ENCODE measurements at regions not wholly inside any gene's neighbourhood (a gene's known extent, or its start where the extent isn't known, plus 50 kb on each side); places are given as distances from the start of the nearest gene placed in this dataset.
A peak's percentile ranks its signal among the peaks of the same experiment; 100 is the strongest.

DNA sequence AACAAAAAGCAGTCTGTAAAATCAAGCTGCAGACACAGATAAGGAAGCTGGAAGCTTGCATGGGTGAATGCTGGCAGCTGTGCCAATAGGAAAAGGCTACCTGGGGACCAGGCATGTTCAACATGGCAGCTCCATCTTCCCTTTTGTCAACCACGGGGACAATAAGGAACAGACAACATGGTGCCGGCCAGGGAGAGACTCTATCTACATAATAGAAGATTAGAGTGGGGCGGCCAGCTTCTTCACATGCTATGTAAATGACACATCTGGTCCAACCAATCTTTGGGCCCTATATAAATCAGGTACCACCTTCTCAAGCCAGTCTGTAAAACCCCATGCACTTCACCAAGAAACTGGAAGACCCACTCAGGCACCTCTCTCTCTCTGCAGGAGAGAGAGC, 157.6 kb downstream of the SUDS3 start:
- H3K56ac ChIP-seq (replicated peaks; ENCODE audit: insufficient read length, low read depth, low read length), result no peak overlapping the region
- H3K14ac ChIP-seq (ENCODE audit: insufficient read length), result no peak overlapping the region
- H2BK20ac ChIP-seq (ENCODE audit: low read length), result 0 out of 2 replicates have a peak overlapping the region, but pooled peaks have one; percentile 2
- no peak overlapping the region for H2BK15ac ChIP-seq (ENCODE audit: low read length)
- WGBS, 2 experiments (ENCODE audit: extremely low coverage in 1 of 2, insufficient coverage in 1 of 2, insufficient read length in 1 of 2, insufficient replicate concordance in 2 of 2, low coverage in 1 of 2, low lambda C conversion rate in 2 of 2, missing lambda C conversion rate in 1 of 2), result 71% methylated on average over 3 of the region's 3 CpGs; no CpG with 5 or more reads in 1 of the 2 experiments
- no peaks in the 10 kb centered on the region for H3K79me2 ChIP-seq (ENCODE audit: control insufficient read depth in 1 of 2, insufficient read depth in 2 of 2, low read length in 2 of 2)
- H3K79me1 ChIP-seq (ENCODE audit: low read depth, low read length), result no peaks in the 10 kb centered on the region
- CTCF ChIA-PET (ENCODE audit: partially characterized antibody), result interaction anchor here (0.5 to 1.6 kb wide), 3 partner anchors 12 to 98 kb away, joined by 3 to 4 read pairs (median 3); no protein-coding TSS in a partner anchor
- H4K20me1 ChIP-seq (replicated peaks in 1 of 2; ENCODE audit: control insufficient read depth in 1 of 2, insufficient read depth in 2 of 2, low read length in 2 of 2), result no peaks in the 10 kb centered on the region
- no peak overlapping the region; the same call in 1 of the 2 replicates for H2BK12ac ChIP-seq (ENCODE audit: low read depth, low read length)
- peaks cover 6 to 19% (median 12%) of the 10 kb centered on the region in 4 experiments for H3K4me1 ChIP-seq (replicated peaks in 1 of 4; ENCODE audit: control insufficient read depth in 3 of 4, insufficient read depth in 4 of 4, low read length in 3 of 4)
- H3K18ac ChIP-seq (ENCODE audit: extremely low read depth, low read length), result no peak overlapping the region
- H2BK120ac ChIP-seq (replicated peaks; ENCODE audit: low read depth, low read length), result no peak overlapping the region
- TF ChIP-seq NRF1 (IDR thresholded peaks at IDR 0.05; ENCODE audit: low read depth, low read length) (no peak), TAF7 (optimal IDR thresholded peaks at IDR 0.05; ENCODE audit: borderline replicate concordance, low read depth, low read length) (no peak), YY1 (IDR thresholded peaks at IDR 0.05; ENCODE audit: low read depth, low read length) (peak; percentile 51; the same call in 1 of the 2 replicates), GABPA (IDR thresholded peaks at IDR 0.05; ENCODE audit: borderline replicate concordance, insufficient read depth, low read length) (no peak), CHD2 (IDR thresholded peaks at IDR 0.05; ENCODE audit: low read length) (no peak), EZH2 (IDR thresholded peaks at IDR 0.05; ENCODE audit: low read depth, low read length, severe bottlenecking) (no peak), RFX5 (IDR thresholded peaks at IDR 0.05; ENCODE audit: borderline replicate concordance, low read depth, low read length) (no peak), PHF8 (conservative IDR thresholded peaks at IDR 0.05; ENCODE audit: low read depth, low read length) (no peak)
- H2AK5ac ChIP-seq (ENCODE audit: low read depth, low read length), result no peak overlapping the region
- no peak overlapping the region for H3K4me2 ChIP-seq (ENCODE audit: insufficient read depth in 1 of 2, low read depth in 2 of 2, low read length in 2 of 2)
- H4K5ac ChIP-seq (ENCODE audit: insufficient read length, low read depth, low read length), result no peak overlapping the region
- H3K9ac ChIP-seq (replicated peaks in 1 of 4; ENCODE audit: extremely low read depth in 1 of 4, low read depth in 3 of 4, low read length in 3 of 4), result no peak overlapping the region
- no peak for DNase-seq (ENCODE audit: low read depth in 1 of 2, low spot score in 2 of 2)
- H3K4ac ChIP-seq (replicated peaks; ENCODE audit: insufficient read length, low read depth, low read length), result no peak overlapping the region
- H3K27me3 ChIP-seq (replicated peaks in 1 of 4; ENCODE audit: control insufficient read depth in 3 of 4, extremely low read depth in 1 of 4, insufficient read depth in 3 of 4, low read length in 3 of 4), result no peaks in the 10 kb centered on the region
- peak overlapping the region; percentile 41; the same call in 1 of the 2 replicates for H2BK5ac ChIP-seq (ENCODE audit: low read depth, low read length)
- no peak overlapping the region for H3K27ac ChIP-seq (ENCODE audit: low read depth, low read length)
- H3K4me3 ChIP-seq (ENCODE audit: extremely low read depth in 1 of 4, insufficient read depth in 2 of 4, low read depth in 3 of 4, low read length in 4 of 4), result no peak overlapping the region
- no peaks in the 10 kb centered on the region for H3K23me2 ChIP-seq (ENCODE audit: low read depth, low read length)
- no peak overlapping the region for H2AFZ ChIP-seq (ENCODE audit: low read length)
- H3K9me3 ChIP-seq (ENCODE audit: insufficient read depth in 2 of 2, low read depth in 1 of 2, low read length in 1 of 2), result no peaks in the 10 kb centered on the region
- no peak overlapping the region for H4K8ac ChIP-seq (ENCODE audit: extremely low read depth, insufficient read depth, low read length)
- no peak overlapping the region for H3K23ac ChIP-seq (ENCODE audit: insufficient read length)
- no peaks in the 10 kb centered on the region for H3K36me3 ChIP-seq (ENCODE audit: control insufficient read depth in 2 of 4, insufficient read depth in 4 of 4, low read length in 3 of 4)
- POLR2A ChIA-PET (ENCODE audit: partially characterized antibody), result interaction anchor here (1.2 kb wide), 1 partner anchor 240 kb away, joined by 5 read pairs; no protein-coding TSS in a partner anchor
- peak overlapping the region; percentile 68 for H4K91ac ChIP-seq (replicated peaks; ENCODE audit: insufficient read length, low read length)
- FAIRE-seq, result no peak
